Subcutaneous abdominal adipose tissue (tissue), 5 donors: ENCODE measurements at regions not wholly inside any gene's neighbourhood (a gene's known extent, or its start where the extent isn't known, plus 50 kb on each side); places are given as distances from the start of the nearest gene placed in this dataset.
A peak's percentile ranks its signal among the peaks of the same experiment; 100 is the strongest.

ENCODE experiments used
- H3K27ac ChIP-seq: one replicate; pipeline ENCODE4 v1.7.0; 2013; ENCODE audit warnings: low read depth, mild to moderate bottlenecking, inconsistent platforms, low read length, moderate library complexity
- H3K27me3 ChIP-seq, 5 donors: one replicate each; pipeline ENCODE4 v1.7.0; 2013; ENCODE audit warnings: low read length in 5 of 5, inconsistent platforms in 1 of 5; ENCODE audit not compliant: control insufficient read depth in 5 of 5, insufficient read depth in 4 of 5
- H3K36me3 ChIP-seq, 5 donors: one replicate each; pipeline ENCODE4 v1.7.0; 2013; ENCODE audit warnings: low read length in 5 of 5; ENCODE audit not compliant: control insufficient read depth in 5 of 5, insufficient read depth in 5 of 5
- H3K4me1 ChIP-seq, 5 donors: one replicate each; pipeline ENCODE4 v1.7.0; 2013; ENCODE audit warnings: low read length in 5 of 5, mild to moderate bottlenecking in 3 of 5, moderate library complexity in 1 of 5; ENCODE audit not compliant: control insufficient read depth in 5 of 5, insufficient read depth in 5 of 5
- H3K4me3 ChIP-seq, 5 donors: one replicate each; pipeline ENCODE4 v1.7.0; 2013; ENCODE audit warnings: low read length in 5 of 5, low read depth in 1 of 5
- H3K9ac ChIP-seq, 5 donors: one replicate each; pipeline ENCODE4 v1.7.0; 2013; ENCODE audit warnings: low read length in 5 of 5, mild to moderate bottlenecking in 4 of 5, moderate library complexity in 3 of 5
- H3K9me3 ChIP-seq, 5 donors: one replicate each; pipeline ENCODE4 v1.7.0; 2013; ENCODE audit warnings: low read length in 5 of 5; ENCODE audit not compliant: control insufficient read depth in 5 of 5
- donor health status: healthy.
- donor health status: healthy.
- donor health status: healthy.
- donor health status: healthy.
- donor health status: healthy.

DNA sequence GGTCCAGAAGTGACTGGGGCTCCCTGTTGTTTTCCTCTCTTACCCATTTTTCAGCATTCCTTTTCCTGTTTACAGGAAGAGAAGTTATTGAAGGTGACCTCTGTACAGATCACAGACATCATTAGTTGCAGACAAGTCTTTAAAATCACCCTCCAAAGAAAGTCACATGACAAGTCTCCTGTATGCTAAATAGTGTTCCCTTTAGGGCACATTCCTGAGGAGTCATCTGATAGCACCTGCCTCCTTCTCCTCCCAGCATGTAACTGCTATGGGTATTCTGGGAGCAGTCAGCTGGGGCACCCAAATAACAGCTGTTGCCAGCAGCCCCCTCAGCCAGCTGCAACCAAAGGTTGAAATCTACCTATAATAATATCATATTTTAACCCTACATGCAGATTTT lies 200.6 kb downstream of the PTGER3 start:
- Histone ChIP-seq H3K9ac (no peak overlapping the region), H3K4me1 (peaks cover 0 to 14% (median 5%) of the 10 kb centered on the region in 5 donors), H3K36me3 (no peaks in the 10 kb centered on the region), H3K27me3 (no peaks in the 10 kb centered on the region), H3K4me3 (no peak overlapping the region), H3K27ac (no peak overlapping the region), H3K9me3 (peaks cover 0 to 2% (median 0%) of the 10 kb centered on the region in 5 donors)

DNA sequence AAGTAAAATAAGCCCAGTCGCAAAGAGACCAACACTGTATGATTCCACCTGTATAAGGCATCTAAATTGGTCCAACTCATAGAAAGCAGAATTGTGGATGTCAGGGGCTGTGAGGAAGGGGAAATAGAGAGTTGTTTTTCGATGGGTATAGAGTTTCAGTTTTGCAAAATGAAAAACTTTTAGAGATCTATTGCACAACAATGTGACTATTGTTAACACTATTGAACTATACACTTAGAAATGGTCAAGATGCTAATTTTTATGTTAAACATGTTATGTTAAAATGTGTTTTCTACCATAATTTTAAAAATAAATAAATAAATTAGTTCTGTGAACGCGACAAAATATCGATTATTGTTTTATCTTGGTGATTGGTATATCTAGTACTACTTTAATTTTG lies 192.4 kb downstream of the PTGER3 start:
- Histone ChIP-seq H3K4me3 (no peak overlapping the region), H3K4me1 (no peaks in the 10 kb centered on the region), H3K27ac (no peak overlapping the region), H3K27me3 (no peaks in the 10 kb centered on the region), H3K36me3 (no peaks in the 10 kb centered on the region), H3K9ac (no peak overlapping the region), H3K9me3 (no peaks in the 10 kb centered on the region)

DNA sequence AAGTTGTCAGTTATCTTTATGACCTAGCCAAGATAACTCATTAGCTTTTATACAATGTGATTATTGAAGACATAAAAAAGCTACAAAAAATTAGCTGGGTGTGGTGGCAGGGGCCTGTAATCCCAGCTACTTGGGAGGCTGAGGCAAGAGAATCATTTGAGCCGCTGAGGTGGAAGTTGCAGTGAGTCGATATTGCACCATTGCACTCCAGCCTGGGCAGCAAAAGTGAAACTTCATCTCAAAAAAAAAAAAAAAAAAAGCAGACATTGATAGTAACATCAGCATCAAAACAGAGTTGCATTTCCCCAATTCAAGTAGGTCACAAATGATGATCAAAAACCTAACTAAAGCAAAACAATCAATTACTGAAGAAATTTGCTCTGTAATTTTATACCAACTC lies 191.4 kb downstream of the PTGER3 start:
- no peak overlapping the region for H3K27ac ChIP-seq
- H3K36me3 ChIP-seq, result no peaks in the 10 kb centered on the region
- no peaks in the 10 kb centered on the region for H3K9me3 ChIP-seq
- H3K4me3 ChIP-seq, result no peak overlapping the region
- no peak overlapping the region for H3K9ac ChIP-seq
- peaks cover 0 to 2% (median 0%) of the 10 kb centered on the region in 5 donors for H3K4me1 ChIP-seq
- no peaks in the 10 kb centered on the region for H3K27me3 ChIP-seq

DNA sequence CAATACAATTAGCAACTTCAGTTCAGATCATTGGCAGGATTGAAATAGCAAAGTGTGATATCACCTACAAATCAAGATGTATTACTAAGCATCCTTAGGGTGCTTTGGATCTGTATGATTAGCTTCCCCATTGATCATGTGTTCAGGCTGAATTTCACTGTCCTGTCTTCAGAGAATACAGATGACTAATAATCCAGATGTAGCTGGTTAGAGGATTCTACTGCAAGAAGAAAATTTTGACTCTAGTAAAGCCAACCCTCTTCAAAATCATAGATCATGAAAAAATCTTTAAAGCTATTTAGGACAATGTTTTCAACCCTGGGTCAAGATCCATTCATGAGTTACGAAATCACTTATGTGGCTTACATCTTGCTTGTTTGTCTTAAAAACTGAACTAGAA lies 184.4 kb downstream of the PTGER3 start:
- H3K27ac ChIP-seq, result peak overlapping the region; percentile 68
- peaks cover 0 to 30% (median 5%) of the 10 kb centered on the region in 5 donors for H3K4me1 ChIP-seq

DNA sequence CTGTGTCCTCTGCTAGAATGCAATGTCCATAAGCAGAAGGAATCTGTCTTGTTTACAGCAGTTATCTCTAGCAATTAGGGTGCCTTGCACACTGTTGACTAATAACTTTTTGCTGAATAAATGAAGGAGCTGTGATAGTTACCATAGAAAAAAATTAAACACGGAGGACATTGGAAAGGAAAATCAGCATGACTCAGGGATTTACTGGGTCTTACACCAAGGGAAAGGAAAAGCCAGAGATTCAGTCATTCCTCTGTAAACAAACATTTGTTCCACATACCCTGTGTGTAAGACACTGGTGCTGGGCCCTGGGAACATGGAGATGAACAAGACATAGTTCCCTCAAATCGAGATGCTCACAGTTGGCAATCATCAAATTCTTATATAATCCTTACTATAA lies 183.3 kb downstream of the PTGER3 start:
- Histone ChIP-seq H3K27me3 (no peaks in the 10 kb centered on the region), H3K4me1 (peaks cover 0 to 30% (median 5%) of the 10 kb centered on the region in 5 donors), H3K9ac (no peak overlapping the region), H3K27ac (peak overlapping the region; percentile 45), H3K9me3 (no peaks in the 10 kb centered on the region), H3K36me3 (no peaks in the 10 kb centered on the region), H3K4me3 (no peak overlapping the region)

More for the DNA sequence above, 184.4 kb downstream of the PTGER3 start:
- Histone ChIP-seq H3K9ac (no peak overlapping the region), H3K9me3 (no peaks in the 10 kb centered on the region), H3K4me3 (no peak overlapping the region), H3K27me3 (no peaks in the 10 kb centered on the region), H3K36me3 (no peaks in the 10 kb centered on the region)

DNA sequence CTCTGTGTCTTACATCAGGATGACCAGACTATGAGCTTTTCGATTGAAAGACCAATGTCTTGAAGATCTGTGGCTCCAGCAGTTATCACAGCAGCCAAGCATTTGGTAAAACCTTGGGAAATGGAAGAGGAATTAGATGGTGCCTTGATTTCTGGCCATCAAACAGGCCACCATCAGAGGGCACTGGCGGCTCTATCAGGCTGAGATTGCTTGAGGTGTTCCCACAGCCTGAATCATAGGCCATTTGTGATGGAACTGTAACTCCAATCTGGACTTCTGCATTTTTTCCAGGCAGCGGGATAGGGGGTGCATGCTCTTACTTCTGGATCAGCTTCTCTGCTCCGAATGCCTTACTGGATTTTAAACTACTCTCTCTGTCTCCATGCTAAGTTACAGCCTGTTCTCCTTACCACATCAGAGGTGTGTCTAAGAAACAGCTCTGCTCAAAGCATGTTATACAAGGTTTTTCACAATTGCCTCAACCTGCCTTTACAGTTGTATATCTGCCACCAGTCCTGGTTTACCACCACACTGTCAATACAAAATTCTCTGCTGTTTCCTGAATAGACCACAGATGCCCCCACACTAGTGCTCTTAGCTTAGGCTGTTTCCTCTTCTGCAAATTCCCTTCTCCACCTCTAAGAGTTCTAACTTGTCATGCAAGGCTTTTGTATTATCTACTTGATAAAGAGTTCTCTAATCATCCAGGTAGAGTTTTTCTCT lies 180.9 kb downstream of the PTGER3 start:
- Histone ChIP-seq H3K4me1 (peaks cover 0 to 24% (median 5%) of the 10 kb centered on the region in 5 donors), H3K9ac (no peak overlapping the region), H3K9me3 (no peaks in the 10 kb centered on the region), H3K27ac (no peak overlapping the region), H3K27me3 (no peaks in the 10 kb centered on the region), H3K36me3 (no peaks in the 10 kb centered on the region), H3K4me3 (no peak overlapping the region)

DNA sequence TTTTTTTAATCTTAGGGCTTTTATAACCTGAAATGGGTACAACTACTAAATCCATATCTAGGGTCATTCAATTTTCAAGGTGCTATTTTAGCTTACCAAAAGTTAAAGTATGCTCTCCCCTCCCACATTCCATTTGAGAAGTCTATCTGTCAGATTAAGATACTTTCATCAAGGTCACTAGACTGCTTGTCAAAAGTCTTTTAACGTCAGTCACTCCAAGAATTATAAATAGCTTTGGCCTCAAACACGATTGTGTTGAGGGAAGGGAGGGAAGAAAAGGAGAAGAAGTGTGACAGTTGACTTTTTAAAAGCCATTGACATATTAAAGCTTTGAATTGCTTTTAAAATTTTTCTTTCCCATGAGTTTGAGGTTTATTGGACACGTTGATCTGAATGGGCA lies 175.8 kb downstream of the PTGER3 start:
- Histone ChIP-seq H3K9me3 (no peaks in the 10 kb centered on the region), H3K9ac (no peak overlapping the region), H3K27ac (no peak overlapping the region)

DNA sequence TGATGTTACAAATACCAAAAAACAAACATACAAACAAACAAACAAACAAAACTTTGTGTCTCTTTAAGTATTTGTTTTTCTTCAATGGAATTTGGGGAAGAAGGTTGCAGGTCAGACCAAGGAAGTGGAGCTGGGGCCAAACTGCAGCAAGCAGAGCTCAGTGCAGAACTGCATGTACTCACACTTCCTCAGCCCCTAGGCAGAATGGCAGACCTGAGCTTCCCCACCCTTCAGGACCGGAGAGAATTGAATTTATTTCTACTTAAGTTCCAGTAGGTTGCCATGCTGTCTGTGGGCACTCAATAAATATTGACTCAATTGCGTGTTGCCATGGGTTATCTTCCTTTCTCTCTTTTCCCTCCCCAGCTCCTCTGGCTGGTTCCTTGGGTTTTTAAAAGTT lies 173.6 kb downstream of the PTGER3 start:
- no peaks in the 10 kb centered on the region for H3K9me3 ChIP-seq
- H3K27ac ChIP-seq, result peak overlapping the region; percentile 98
- no peaks in the 10 kb centered on the region for H3K27me3 ChIP-seq
- peak overlapping the region in 4 of 5 donors; percentile 26 to 76 (median 60) for H3K9ac ChIP-seq
- H3K4me3 ChIP-seq, result peak overlapping the region in 3 of 5 donors; percentile 18 to 67 (median 34)
- peaks cover 0 to 27% (median 22%) of the 10 kb centered on the region in 5 donors for H3K4me1 ChIP-seq
- H3K36me3 ChIP-seq, result no peaks in the 10 kb centered on the region

More for the DNA sequence above, 175.8 kb downstream of the PTGER3 start:
- Histone ChIP-seq H3K36me3 (no peaks in the 10 kb centered on the region), H3K4me1 (peaks cover 0 to 27% (median 22%) of the 10 kb centered on the region in 5 donors), H3K27me3 (no peaks in the 10 kb centered on the region), H3K4me3 (no peak overlapping the region)

DNA sequence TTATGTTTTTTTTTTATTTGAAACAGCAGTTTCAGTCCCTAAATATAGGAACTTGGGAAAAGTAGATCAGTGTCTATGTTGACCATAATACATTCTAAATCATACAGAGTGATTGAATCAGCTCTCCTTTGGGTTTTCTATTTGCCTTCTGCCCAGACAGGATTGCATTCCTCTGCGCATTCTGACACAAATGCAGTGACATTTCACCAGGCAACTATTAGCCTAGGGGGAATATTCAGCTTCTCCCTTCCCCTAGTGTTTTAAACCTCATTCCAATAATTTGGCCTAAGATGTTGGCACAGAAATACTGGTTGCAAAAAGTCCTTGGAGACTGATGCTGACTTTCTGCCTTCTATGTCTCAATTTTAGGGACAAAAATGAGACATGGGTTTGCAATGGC lies 172.8 kb downstream of the PTGER3 start:
- Histone ChIP-seq H3K36me3 (no peaks in the 10 kb centered on the region), H3K27me3 (no peaks in the 10 kb centered on the region), H3K27ac (peak overlapping the region; percentile 98), H3K9ac (peak overlapping the region in 2 of 5 donors; percentile 26 to 76), H3K4me1 (peaks cover 0 to 27% (median 22%) of the 10 kb centered on the region in 5 donors), H3K9me3 (peaks cover 0 to 4% (median 0%) of the 10 kb centered on the region in 5 donors), H3K4me3 (no peak overlapping the region)

DNA sequence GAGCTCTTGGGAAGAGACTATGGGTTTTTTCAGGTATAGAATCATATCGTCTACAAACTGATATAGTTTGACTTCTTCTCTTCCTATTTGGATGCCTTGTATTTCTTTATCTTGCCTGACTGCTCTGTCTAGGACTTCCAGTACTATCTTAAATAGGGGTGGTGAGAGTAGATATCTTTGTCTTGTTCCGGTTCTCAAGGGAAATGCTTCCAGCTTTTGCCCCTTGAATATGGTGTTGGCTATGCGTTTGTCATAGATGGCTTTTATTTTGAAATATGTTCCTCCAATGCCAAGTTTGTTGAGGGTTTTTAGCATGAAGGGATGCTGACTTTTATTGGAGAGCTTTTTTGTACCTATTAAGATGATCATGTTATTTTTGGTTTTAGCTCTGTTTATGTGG lies 170.3 kb downstream of the PTGER3 start:
- H3K9ac ChIP-seq, result no peak overlapping the region
- no peak overlapping the region for H3K27ac ChIP-seq
- peaks cover 0 to 4% (median 0%) of the 10 kb centered on the region in 5 donors for H3K9me3 ChIP-seq
- no peak overlapping the region for H3K4me3 ChIP-seq
- no peaks in the 10 kb centered on the region for H3K27me3 ChIP-seq
- no peaks in the 10 kb centered on the region for H3K36me3 ChIP-seq
- H3K4me1 ChIP-seq, result peaks cover 0 to 27% (median 22%) of the 10 kb centered on the region in 5 donors
